Posterior cingulate gyrus (tissue), 11 donors: ENCODE measurements at regions not wholly inside any gene's neighbourhood (a gene's known extent, or its start where the extent isn't known, plus 50 kb on each side); places are given as distances from the start of the nearest gene placed in this dataset.
"Not testable (repeated sequence)": the region's sequence is repeated elsewhere in the genome, so short reads cannot be mapped to it uniquely, and the experiment has no call there.

ENCODE experiments used
- DNase-seq, 10 donors: peaks; one replicate each; pipeline versions ENCODE4 v3.0.0 to v3.0.0-alpha.2; 2020 to 2021; ENCODE audit warnings: mixed read lengths in 3 of 10
- intact Hi-C: fragments of 100-400 bp; cut with DNase I; formaldehyde crosslinking; loops from one replicate; pipeline ENCODE4 v1.15.1; 2023

- no peak for DNase-seq
- intact Hi-C loops = no loop called here
These were observed 344.8 kb upstream of the CCL2 start for GRCh38 chr17:33910200-33910857.

DNA sequence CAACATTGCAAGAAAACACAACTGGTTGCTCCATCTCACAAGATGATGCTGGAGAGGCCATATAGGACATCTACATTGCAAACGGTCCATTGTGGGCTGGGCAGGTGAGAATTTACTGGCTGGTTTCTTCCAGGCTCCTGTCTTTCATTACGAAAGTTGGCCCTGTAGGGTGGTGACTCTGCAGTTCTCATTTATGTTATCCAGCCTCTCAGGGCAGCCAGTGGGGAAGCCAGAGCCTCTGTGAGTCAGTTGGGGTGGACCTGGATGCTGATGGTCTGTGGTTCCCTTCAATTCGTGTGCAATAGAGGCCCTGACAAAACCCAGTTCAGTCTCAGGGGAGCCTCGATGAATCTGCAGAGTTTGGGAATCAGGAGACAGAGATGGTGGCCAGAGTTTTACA is 341.0 kb upstream of the CCL2 start:
- DNase-seq = no peak
- intact Hi-C loops = no loop called here

- no peak for DNase-seq
- intact Hi-C loops = loop anchor here (10.0 kb wide), 1 partner anchor 138 kb away; no protein-coding TSS in a partner anchor
These were observed 332.1 kb upstream of the CCL2 start for GRCh38 chr17:33922971-33923370.

GRCh38 chr17:33924104-33924503 is 331.0 kb upstream of the CCL2 start:
- intact Hi-C loops = loop anchor here (10.0 kb wide), 1 partner anchor 139 kb away; no protein-coding TSS in a partner anchor
- DNase-seq = no peak

DNA sequence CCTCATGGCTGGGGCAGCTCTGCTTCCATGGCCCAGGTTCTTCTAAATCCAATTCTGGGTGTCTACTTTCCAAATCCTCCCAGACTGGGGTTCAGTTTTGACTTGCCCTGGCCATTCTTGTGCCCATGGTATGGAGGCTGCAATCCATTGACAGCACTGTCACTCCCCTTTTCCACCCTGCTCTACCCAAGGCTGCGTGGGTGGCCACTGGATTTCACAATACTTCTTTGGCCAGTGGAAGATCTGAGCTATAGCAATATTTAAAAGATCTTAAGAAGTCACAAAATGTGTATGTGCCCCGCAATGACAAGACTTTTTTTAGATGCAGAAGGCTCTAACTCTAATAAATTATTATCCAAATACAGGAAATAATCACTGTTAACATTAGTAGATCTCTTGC is 329.4 kb upstream of the CCL2 start:
- intact Hi-C loops = loop anchor here (5.0 to 10.0 kb wide), 3 partner anchors 141 to 237 kb away; no protein-coding TSS in a partner anchor
- DNase-seq = no peak

GRCh38 chr17:33927732-33928133 is 327.4 kb upstream of the CCL2 start:
- intact Hi-C loops = loop anchor here (5.0 to 10.0 kb wide), 3 partner anchors 143 to 235 kb away; no protein-coding TSS in a partner anchor
- DNase-seq = no peak

GRCh38 chr17:33929181-33929724 is 325.8 kb upstream of the CCL2 start:
- intact Hi-C loops = loop anchor here (5.0 to 10.0 kb wide), 3 partner anchors 144 to 233 kb away; no protein-coding TSS in a partner anchor
- DNase-seq = peak in 1 of 10 donors; percentile 47

DNA sequence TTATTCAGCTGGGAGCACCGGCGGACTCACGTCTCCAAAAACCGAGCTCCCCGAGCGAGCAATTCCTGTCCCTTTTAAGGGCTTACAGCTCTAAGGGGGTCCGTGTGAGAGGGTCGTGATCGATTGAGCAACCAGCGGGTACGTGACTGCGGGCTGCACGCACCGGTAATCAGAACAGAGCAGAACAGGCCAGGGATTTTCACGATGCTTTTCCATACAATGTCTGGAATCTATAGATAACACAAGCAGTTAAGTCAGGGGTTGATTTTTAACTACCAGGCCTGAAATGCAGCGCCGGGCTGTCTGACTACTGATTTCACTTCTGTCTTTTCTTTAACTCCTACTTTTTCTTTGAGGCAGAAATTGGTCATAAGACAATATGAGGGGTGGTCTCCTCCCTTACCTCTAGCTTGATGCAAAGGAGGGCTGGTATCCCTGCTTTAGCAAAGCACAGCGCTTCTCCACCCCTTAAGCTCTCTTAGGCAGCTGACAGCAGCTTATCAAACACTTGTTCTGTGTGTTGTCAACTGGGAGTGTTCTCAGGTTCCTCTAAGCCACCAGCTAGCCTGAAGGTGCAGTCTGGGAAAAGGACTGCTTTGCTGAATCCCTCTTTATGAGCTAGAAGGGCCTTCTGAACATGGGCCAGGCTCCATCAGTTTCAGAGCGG is 323.8 kb upstream of the CCL2 start:
- DNase-seq, intact Hi-C loops: not testable (repeated sequence)

GRCh38 chr17:33932996-33933395 is 322.1 kb upstream of the CCL2 start:
- intact Hi-C loops = no loop called here
- no peak for DNase-seq

DNA sequence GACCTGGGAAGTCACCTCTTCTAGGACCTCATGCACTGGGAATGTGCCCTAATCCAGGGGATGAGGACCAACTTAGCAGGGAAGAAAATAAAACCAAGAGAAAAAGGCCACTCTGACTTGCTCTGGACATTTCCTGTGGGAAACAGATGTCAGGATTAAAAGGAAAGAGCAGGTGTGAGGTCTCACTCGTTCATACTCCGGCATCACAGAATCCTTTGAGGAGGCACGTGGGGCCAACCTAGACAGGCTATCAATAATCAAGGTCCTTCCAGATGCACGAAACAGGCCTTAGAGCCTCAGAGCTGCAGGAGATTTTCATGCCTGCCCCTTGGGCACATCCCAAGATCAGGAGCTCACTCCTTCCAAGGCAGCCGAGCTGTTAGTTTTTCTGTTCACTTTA is 321.5 kb upstream of the CCL2 start:
- no peak for DNase-seq
- intact Hi-C loops = no loop called here

DNA sequence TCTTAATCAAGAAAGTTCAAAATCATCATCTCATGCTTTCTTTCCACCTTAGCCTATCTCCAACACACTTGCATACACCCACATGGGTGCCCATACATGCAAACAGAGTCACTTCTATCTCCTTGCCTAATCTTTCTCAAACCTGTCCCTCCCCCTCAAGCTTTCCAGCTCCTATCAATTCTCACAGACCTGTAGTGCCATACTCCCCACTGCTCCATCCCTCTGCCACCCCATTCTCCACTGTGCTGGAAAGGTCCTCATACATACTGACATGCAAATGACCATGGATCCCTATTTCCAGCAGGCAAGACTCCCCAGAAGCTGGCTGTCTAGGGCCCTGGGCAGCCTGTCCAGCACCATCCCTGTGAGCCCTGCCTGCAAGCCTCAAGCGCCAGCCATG is 320.4 kb upstream of the CCL2 start:
- DNase-seq = no peak
- intact Hi-C loops = no loop called here

DNA sequence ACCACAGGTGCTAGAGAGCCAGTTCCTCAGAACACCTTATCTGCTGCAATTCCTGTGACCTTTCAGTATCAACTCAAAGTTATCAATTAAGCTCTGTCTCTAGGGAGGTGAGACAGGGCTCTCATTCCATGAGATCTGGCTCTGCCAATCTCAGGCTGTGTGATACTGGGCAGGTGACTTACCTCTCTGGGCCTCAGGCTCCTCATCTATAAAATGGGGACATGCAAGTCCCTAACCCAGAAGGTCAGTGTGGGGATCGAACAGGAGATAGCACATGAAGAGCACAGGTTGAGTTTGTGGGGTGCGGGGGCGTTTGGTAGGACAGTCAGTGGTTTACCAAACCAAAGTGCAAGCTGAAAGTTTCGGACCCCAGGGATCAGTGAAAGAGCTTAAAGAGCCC is 319.3 kb upstream of the CCL2 start:
- no peak for DNase-seq
- intact Hi-C loops = no loop called here

DNA sequence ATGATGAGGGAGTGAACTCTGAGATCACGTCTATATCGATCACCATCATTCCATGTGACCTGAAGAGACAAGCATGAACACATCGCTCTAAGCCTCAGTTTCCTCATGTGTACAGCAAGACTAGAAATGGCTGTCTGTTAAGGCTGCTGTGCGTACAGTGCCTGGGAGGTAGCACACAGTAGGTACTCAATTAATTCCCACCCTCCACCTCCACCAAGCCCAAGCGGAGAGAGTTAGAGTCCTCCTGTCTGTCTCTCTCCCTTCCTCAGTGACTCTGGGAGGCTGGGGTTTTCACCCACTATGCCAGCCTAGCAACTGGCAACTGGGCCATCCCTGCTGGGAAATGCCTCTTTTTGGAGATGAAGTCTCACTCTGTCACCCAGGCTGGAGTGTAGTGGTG is 318.3 kb upstream of the CCL2 start:
- no peak for DNase-seq
- intact Hi-C loops = no loop called here

- DNase-seq = no peak
- intact Hi-C loops = no loop called here
These were observed 315.1 kb upstream of the CCL2 start for GRCh38 chr17:33939959-33940358.

DNA sequence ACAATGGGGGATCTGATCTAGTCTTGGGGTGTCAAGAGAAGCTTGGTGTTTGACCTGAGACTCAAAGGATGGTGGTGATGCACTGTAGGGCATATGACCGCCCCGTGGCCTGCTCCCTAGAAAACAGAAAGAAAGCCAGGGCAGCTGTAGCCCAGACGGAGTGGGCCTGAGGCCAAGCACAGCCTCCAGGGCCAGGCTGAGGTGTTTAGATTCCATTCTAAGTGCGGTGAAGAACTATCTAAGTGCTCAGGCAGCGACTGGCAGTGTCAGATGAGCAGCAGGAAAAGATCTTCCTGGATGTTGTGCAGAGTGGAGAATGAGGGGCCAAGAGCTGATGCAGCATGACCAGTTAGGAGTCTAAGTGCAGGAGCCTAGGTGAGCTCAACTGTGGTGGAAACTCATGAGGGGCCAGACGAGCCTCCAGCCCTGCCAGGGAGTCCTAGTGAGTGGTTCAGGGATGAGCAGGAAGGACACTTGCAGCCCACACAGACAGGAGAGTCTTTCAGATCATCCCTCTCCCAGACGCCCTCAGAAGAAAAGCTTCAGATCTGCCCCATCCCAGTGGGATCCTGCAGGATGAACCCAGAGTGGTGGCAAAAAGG is 314.2 kb upstream of the CCL2 start:
- no peak for DNase-seq
- intact Hi-C loops = no loop called here

- intact Hi-C loops = no loop called here
- no peak for DNase-seq
These were observed 313.3 kb upstream of the CCL2 start for GRCh38 chr17:33941744-33942143.

DNA sequence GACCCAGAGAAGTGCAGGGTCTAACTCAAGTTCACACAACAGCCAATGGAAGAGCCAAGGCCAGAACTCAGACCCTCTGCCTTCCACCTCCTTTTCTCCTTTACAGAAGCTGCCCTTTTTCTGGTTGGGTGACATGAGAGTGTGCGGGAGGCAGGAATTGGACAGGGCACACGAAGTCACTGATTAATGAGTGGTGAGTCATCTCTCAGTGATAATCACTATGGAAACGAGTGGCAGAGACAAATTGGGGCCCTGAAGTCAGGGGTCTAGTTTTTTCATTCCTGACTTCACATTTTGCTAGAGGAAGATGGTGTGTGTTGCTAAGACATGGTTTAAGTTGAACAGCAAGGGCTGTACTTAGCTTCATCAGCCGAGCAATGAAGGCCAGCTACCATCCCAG is 312.7 kb upstream of the CCL2 start:
- no peak for DNase-seq
- intact Hi-C loops = no loop called here

- intact Hi-C loops = no loop called here
- no peak for DNase-seq
These were observed 310.7 kb upstream of the CCL2 start for GRCh38 chr17:33944412-33944811.

DNA sequence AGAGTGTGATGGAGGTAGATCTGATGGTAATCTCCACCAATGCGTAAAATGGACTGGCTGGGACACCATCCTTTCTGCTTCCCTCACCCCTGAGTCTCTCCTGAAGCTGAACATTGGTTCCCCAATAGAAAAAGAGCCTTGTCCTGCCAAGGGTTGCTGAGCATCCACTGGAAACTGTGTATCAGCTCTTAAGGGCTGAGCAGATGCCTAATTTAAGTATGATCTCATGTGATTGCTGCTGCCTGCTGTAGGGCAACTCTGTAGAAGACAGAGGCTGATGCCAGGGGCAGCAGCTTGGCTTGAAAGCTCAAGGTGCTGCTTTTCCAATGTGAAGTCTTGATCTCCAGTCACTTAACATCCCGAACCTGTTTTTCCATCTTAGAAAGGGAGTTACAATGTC is 310.3 kb upstream of the CCL2 start:
- DNase-seq = no peak
- intact Hi-C loops = no loop called here

- intact Hi-C loops = no loop called here
- no peak for DNase-seq
These were observed 309.2 kb upstream of the CCL2 start for GRCh38 chr17:33945646-33946546.
